ENCODE measurements at regions not wholly inside any gene's neighbourhood (a gene's known extent, or its start where the extent isn't known, plus 50 kb on each side); places are given as distances from the start of the nearest gene placed in this dataset.

- Histone ChIP-seq H3K9ac (ENCODE audit: low read depth in 2 of 2, low read length in 2 of 2) (no peak overlapping the region), H3K4me1 (no peaks in the 10 kb centered on the region), H3K27ac (no peak overlapping the region), H3K4me3 (no peak overlapping the region), H3K36me3 (no peaks in the 10 kb centered on the region), H3K27me3 (no peaks in the 10 kb centered on the region), H3K9me3 (no peaks in the 10 kb centered on the region)
- TF ChIP-seq CTCF (IDR thresholded peaks at IDR 0.05), result no peak
- intact Hi-C loops (cut with DNase I), result no loop called here
- no peak for DNase-seq
Observed at GRCh38 chr15:26098801-26099200, 235.7 kb upstream of the ATP10A start.

GRCh38 chr15:26097216-26097615 lies 234.1 kb upstream of the ATP10A start:
- no peak overlapping the region for H3K27ac ChIP-seq
- no peaks in the 10 kb centered on the region for H3K27me3 ChIP-seq
- intact Hi-C loops (cut with DNase I), result no loop called here
- no peaks in the 10 kb centered on the region for H3K36me3 ChIP-seq
- H3K4me3 ChIP-seq, result no peak overlapping the region
- H3K4me1 ChIP-seq, result no peaks in the 10 kb centered on the region
- no peak for DNase-seq
- no peak for TF ChIP-seq CTCF (IDR thresholded peaks at IDR 0.05)
- H3K9ac ChIP-seq (ENCODE audit: low read depth in 2 of 2, low read length in 2 of 2), result no peak overlapping the region
- no peaks in the 10 kb centered on the region for H3K9me3 ChIP-seq

- Histone ChIP-seq H3K27me3 (no peaks in the 10 kb centered on the region), H3K9me3 (no peaks in the 10 kb centered on the region), H3K36me3 (no peaks in the 10 kb centered on the region), H3K9ac (ENCODE audit: low read depth in 2 of 2, low read length in 2 of 2) (no peak overlapping the region), H3K27ac (no peak overlapping the region), H3K4me3 (no peak overlapping the region), H3K4me1 (no peaks in the 10 kb centered on the region)
- no peak for TF ChIP-seq CTCF (IDR thresholded peaks at IDR 0.05)
- DNase-seq, result no peak
- intact Hi-C loops (cut with DNase I), result no loop called here
Observed at GRCh38 chr15:26096581-26096980, 233.5 kb upstream of the ATP10A start.

- Histone ChIP-seq H3K4me1 (no peaks in the 10 kb centered on the region), H3K4me3 (no peak overlapping the region), H3K9ac (ENCODE audit: low read depth in 2 of 2, low read length in 2 of 2) (no peak overlapping the region), H3K36me3 (no peaks in the 10 kb centered on the region), H3K27ac (no peak overlapping the region), H3K9me3 (no peaks in the 10 kb centered on the region), H3K27me3 (no peaks in the 10 kb centered on the region)
- DNase-seq, result no peak
- intact Hi-C loops (cut with DNase I), result no loop called here
- TF ChIP-seq CTCF (IDR thresholded peaks at IDR 0.05), result no peak
Observed at GRCh38 chr15:26095710-26096330, 232.7 kb upstream of the ATP10A start.

GRCh38 chr15:26091184-26091583 lies 228.1 kb upstream of the ATP10A start:
- H3K9me3 ChIP-seq, result no peaks in the 10 kb centered on the region
- no peak overlapping the region for H3K27ac ChIP-seq
- no peak for DNase-seq
- H3K9ac ChIP-seq (ENCODE audit: low read depth in 2 of 2, low read length in 2 of 2), result no peak overlapping the region
- no peak overlapping the region for H3K4me3 ChIP-seq
- H3K4me1 ChIP-seq, result no peaks in the 10 kb centered on the region
- no peak for TF ChIP-seq CTCF (IDR thresholded peaks at IDR 0.05)
- no peaks in the 10 kb centered on the region for H3K36me3 ChIP-seq
- no peaks in the 10 kb centered on the region for H3K27me3 ChIP-seq
- intact Hi-C loops (cut with DNase I), result no loop called here

Data from colonic mucosa (tissue), 4 donors.